HuH-7 (cell line): ENCODE measurements at regions not wholly inside any gene's neighbourhood (a gene's known extent, or its start where the extent isn't known, plus 50 kb on each side); places are given as distances from the start of the nearest gene placed in this dataset.

Source experiments
- DNase-seq: peaks from one replicate; pipeline ENCODE4 v3.0.0; 2011; ENCODE audit warnings: low spot score

DNA sequence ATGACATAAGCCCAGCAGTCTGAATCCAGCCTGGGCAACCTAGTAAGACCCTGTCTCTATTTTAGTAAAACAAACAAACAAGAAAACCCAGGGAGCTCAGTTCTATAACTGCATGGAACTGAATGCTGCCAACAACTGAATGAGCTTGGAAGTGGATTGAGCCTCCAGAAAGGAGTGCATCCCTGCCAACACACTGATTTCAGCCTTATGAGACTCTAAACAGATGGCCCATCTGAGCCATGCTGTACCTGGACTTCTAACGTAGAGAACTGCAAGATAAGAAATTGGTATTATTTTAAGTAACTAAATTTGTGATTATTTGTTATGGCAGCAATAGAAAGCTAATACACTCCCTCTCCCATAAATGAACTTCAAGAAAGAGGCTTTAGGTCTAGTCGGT lies 150.4 kb upstream of the RAI14 start:
- DNase-seq, result no peak

GRCh38 chr5:34507933-34508332 lies 148.2 kb upstream of the RAI14 start:
- no peak for DNase-seq

DNA sequence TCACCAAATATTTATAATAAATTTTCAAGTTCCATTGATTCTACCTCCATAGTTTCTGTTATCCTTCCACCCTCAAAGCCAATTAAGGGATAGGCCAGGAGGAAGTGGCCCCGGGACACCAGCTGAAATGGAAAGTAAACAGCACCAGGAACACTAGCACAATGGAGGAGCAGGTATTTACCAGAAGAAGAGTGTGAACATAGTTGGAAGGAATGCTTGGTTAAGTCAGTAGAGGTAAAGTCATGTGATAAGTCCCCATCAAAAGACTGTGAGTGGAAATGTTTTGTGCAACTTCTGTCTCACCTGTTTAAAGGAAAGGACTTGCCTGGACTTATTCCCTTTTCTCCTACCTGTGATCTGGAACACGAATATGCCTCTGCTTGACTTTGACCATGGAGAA lies 146.7 kb upstream of the RAI14 start:
- DNase-seq, result no peak

- no peak for DNase-seq
Measured at GRCh38 chr5:34510002-34510401, 146.1 kb upstream of the RAI14 start.

DNA sequence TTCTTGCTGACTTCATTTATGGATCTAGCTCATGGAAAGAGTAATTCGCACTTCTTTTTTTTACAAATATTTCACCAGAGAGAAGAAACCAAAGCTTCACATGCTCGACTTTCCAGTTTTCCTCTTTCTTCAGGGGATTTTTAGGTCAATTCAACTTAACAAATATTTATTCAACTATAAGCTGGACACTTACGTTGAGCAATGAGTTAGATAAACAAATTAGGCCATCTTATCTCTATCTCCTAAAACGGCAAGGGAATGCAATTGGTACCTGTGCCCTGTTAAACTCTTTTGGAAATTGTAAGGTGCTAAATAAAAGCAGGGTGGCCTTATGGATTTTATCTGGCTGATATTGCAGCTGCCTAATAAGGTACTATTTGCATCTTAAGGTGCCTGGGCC lies 145.1 kb upstream of the RAI14 start:
- no peak for DNase-seq

- DNase-seq, result no peak
Measured at GRCh38 chr5:34511481-34511880, 144.6 kb upstream of the RAI14 start.

DNA sequence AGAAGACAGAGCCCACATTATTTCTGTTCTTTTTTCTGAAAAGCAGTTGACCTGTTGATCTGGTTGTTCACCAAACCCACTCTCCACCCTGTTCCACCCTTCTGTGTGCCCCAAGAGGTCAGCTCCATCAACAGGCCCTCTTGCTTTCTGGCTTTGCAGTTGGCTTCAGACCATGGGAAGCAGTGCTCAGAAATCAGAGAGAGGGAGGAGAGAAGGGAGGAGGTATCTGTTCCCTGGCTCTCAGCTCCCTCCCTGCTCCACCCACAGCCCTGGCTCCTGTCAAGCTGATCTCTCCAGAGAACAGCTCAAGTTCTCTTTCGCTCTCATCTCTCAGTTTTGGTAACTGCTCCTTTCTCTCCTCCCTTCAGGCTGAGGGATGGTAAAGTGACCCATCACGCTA lies 144.2 kb upstream of the RAI14 start:
- peak; percentile 38 for DNase-seq

GRCh38 chr5:34516166-34516565 lies 140.0 kb upstream of the RAI14 start:
- DNase-seq, result no peak

DNA sequence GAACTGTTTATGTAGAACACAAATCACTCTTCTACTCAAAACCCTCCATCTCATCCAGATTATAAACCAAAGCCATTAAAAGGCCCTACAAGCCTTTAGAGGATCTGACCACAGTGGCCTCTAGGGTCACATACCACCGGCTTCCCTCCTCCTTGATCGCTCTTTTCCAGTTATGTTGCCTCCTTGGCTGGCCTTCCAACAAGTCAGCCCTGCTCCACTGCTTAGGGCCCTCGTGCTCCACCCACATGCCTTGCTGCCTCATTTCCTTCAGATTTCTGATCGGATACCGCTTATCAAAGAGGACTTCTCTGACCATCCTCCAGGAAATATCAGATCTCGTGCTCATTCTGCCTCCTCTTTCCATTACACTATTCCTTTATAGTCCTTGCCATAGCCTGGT lies 139.4 kb upstream of the RAI14 start:
- no peak for DNase-seq

GRCh38 chr5:34517249-34517648 lies 138.9 kb upstream of the RAI14 start:
- no peak for DNase-seq

GRCh38 chr5:34519489-34520220 lies 136.5 kb upstream of the RAI14 start:
- DNase-seq, result no peak

DNA sequence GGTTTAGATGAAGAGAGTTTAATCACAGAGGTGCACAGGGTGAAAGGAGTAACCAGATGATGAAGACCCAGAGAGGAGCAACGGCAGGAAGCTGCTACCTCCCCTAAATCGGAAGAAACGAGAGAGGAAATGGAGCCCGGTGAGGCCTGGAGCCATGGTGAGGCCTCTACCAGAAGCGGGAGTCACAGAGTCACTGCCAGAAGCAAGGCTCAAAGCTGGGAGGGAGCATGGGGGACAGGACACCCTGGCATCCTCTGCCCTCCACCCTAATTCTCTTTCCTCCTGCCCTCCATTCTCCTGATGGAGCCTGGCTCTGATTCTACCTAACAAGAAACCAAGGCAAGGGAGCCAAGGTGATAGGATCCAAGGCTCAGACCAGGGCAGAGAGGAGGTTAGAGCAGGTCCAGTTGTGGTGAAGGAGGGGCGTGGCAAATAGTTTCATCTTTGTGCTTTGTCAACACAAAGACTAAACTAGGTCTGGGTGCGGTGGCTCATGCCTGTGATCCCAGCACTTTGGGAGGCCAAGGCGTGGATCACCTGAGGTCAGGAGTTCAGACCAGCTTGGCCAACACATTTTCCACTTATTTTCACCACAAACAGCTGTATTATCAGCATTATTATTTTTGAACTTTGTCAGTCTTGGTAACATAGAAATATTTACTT lies 134.4 kb upstream of the RAI14 start:
- no peak for DNase-seq

- peak; percentile 71 for DNase-seq
Measured at GRCh38 chr5:34522599-34523386, 133.3 kb upstream of the RAI14 start.

DNA sequence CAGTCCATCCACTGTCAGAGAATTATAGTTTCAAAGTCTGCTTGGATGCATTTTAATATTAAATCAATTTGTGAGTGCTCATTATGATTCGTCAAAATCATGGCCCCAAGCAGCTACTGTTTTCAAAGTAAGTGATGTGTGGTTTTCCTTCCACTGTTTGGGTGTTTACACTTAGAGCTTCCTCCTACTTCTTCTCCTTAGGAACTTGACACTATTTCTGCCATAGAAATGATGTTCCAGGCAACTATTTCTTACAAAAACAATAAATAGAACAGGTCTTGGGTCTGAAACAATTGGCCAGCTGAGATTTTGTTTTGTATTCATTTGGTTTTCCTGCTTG lies 132.8 kb upstream of the RAI14 start:
- no peak for DNase-seq

GRCh38 chr5:34524123-34524522 lies 132.0 kb upstream of the RAI14 start:
- no peak for DNase-seq

DNA sequence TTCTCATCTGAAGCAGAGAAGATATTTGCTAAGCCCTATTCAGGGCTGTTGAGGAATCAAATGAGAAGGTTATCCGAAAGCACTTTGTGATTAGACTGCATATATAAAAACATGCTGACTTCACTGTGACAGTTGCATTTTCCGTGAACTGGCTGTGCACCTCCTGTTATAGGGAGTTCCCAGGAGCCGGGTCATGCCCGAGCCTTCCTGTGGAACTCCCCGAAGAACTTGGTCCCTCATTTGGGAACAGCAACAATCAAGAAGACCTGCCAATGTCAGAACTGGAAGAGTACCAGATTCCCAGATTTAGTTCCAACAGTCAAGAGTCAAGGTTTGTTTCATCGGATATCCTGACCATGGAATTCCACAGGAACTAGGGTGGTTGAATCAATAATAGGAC lies 130.4 kb upstream of the RAI14 start:
- no peak for DNase-seq

DNA sequence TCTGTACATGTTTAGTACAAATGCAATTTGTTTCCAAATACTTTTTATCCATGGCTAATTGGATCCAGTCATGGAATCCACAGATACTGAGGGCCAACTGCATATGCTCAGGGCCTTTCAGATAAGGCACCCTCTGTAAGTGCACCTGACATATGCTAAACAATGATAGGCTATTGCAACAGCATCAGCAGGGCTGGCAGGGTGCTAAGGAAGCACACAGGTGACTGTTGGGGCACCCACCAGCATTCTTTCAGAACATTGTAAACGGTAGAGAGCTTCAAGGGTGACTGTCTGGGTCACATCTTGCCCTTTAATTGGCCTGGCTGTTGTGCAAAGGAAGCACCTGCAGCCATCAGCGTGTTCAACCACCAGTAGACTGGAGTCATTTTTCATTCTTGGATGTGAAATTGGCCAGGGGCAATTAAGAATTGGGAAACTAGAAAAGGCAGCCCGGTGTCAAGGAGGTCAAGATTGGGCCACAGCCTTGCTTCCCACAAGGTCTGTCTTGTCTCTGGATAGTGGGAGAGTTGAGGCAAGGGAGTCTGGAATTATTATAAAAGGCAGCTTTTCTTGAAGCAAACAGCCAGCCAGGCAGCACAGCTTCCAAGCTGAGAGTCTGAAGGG lies 129.3 kb upstream of the RAI14 start:
- DNase-seq, result no peak

DNA sequence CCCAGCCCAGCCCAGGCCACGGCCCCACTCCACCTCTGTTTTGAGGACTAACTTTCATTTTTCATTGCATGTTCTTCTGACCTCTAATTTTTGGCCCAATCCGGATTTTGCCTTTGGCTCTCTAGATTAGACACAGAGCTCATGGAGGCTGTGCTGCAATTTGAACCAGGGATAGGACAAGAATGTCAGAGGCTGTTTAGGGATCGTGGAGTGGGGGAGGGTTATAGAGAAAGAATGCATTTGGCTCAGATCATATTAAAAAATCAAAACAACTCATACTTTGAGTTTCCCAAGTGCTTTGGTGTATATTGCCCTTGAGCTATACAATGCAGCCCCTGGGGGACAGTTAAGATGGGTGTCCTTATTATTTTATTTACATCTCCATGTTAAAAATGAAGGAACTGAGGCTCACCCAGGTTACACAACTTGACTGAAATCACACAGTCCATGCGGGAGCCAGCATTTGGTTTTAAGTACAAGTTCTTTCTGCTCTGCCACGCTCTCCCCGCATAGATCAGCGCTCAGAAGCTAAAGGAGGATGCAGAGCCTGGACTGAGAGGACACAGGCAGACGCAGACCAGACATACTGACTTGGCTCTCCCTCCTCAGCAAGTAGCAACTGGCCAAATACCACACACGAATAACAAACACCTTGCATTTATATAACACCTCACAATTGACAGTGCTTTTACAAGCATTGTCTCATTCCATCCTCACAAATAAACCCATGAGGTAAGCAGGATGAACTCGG lies 126.4 kb upstream of the RAI14 start:
- no peak for DNase-seq

DNA sequence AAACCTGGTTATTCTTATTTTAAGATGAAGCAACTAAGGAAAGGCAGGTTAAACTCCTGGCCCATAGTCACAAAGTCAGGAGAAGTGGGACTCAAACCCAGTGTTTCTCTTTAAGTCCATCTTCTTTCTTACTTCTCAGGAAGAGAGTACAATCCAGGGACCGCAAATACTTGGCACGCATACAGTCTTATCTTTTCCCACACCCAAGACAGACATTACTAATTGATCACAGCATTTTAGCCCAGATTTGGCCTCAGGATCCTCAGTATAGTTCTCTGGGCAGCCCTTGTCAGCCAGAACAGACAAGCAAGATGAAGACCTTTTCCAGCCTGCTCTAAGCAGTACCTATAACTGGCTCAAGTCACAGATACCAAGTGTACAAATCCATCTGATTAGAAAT lies 125.5 kb upstream of the RAI14 start:
- DNase-seq, result no peak

GRCh38 chr5:34531751-34532360 lies 124.3 kb upstream of the RAI14 start:
- DNase-seq, result no peak
